ENCODE measurements at regions not wholly inside any gene's neighbourhood (a gene's known extent, or its start where the extent isn't known, plus 50 kb on each side); places are given as distances from the start of the nearest gene placed in this dataset.

GRCh38 chr4:20326977-20327376 is 75.3 kb downstream of the SLIT2 start:
- Histone ChIP-seq H3K27me3 (ENCODE audit: low read length) (no peaks in the 10 kb centered on the region), H3K79me2 (ENCODE audit: low read length) (peaks cover 85% of the 10 kb centered on the region)
- POLR2A ChIA-PET (ENCODE audit: unreplicated experiment), result no interaction called here

DNA sequence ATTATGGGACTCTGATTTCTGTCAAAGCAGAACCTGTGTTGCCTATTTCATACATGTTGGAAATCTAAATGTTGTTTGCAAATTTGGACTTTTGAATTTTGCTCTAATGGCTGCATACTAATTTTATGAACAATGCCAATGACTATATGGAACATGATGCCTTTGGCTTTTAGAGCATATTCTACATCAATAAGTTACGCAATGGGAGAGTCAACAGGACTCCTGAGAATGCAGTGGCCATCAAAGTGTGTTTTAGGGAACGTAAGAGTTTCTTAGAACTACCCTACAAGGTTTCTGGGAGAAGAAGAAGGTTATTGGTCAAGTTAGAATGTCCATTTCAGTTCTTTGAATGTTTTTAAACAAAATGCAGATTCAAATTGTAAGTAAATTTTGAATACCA is 76.1 kb downstream of the SLIT2 start:
- no peak overlapping the region for H3K27ac ChIP-seq (ENCODE audit: low read length)
- no peak for ATAC-seq
- H3K9me2 ChIP-seq (replicated peaks; ENCODE audit: low read length), result no peaks in the 10 kb centered on the region
- H2AFZ ChIP-seq (ENCODE audit: low read length), result no peak overlapping the region
- H4K20me1 ChIP-seq (ENCODE audit: low read length), result 0 out of 2 replicates have a peak, but pooled peaks cover 3% of the 10 kb centered on the region
- no peak overlapping the region for H3K4me2 ChIP-seq (ENCODE audit: low read length)
- no peaks in the 10 kb centered on the region for H3F3A ChIP-seq (ENCODE audit: low read length, unreplicated experiment)
- no peak for TF ChIP-seq EZH2phosphoT487 (IDR thresholded peaks at IDR 0.05; ENCODE audit: borderline replicate concordance, low read length)
- TF ChIP-seq EZH2 (IDR thresholded peaks at IDR 0.05; ENCODE audit: low read length, unreplicated experiment), result no peak
- TF ChIP-seq, protein P1, sequence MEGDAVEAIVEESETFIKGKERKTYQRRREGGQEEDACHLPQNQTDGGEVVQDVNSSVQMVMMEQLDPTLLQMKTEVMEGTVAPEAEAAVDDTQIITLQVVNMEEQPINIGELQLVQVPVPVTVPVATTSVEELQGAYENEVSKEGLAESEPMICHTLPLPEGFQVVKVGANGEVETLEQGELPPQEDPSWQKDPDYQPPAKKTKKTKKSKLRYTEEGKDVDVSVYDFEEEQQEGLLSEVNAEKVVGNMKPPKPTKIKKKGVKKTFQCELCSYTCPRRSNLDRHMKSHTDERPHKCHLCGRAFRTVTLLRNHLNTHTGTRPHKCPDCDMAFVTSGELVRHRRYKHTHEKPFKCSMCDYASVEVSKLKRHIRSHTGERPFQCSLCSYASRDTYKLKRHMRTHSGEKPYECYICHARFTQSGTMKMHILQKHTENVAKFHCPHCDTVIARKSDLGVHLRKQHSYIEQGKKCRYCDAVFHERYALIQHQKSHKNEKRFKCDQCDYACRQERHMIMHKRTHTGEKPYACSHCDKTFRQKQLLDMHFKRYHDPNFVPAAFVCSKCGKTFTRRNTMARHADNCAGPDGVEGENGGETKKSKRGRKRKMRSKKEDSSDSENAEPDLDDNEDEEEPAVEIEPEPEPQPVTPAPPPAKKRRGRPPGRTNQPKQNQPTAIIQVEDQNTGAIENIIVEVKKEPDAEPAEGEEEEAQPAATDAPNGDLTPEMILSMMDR (conservative IDR thresholded peaks at IDR 0.05; ENCODE audit: low read depth, low read length), result no peak
- H3K4me3 ChIP-seq (ENCODE audit: low read length), result no peak overlapping the region
- intact Hi-C loops (cut with micrococcal nuclease), result no loop called here
- H3K9me3 ChIP-seq (ENCODE audit: low read length), result no peaks in the 10 kb centered on the region
- POLR2A ChIA-PET (ENCODE audit: unreplicated experiment), result no interaction called here
- peaks cover 81% of the 10 kb centered on the region for H3K79me2 ChIP-seq (ENCODE audit: low read length)
- no peaks in the 10 kb centered on the region for H3K36me3 ChIP-seq (ENCODE audit: low read depth, low read length)
- CTCF ChIA-PET, result no interaction called here
- no peaks in the 10 kb centered on the region; the same call in 1 of the 2 replicates for H3K4me1 ChIP-seq (ENCODE audit: insufficient read depth, low read length)
- no peak for DNase-seq
- H3K27me3 ChIP-seq (ENCODE audit: low read length), result no peaks in the 10 kb centered on the region
- H3K9ac ChIP-seq (ENCODE audit: low read length), result no peak overlapping the region
- no TSS peak for BruUV-seq (replicated peaks)

More at GRCh38 chr4:20326977-20327376, 75.3 kb downstream of the SLIT2 start:
- Histone ChIP-seq H3F3A (ENCODE audit: low read length, unreplicated experiment) (no peaks in the 10 kb centered on the region), H3K36me3 (ENCODE audit: low read depth, low read length) (no peaks in the 10 kb centered on the region), H3K9ac (ENCODE audit: low read length) (no peak overlapping the region), H3K4me1 (ENCODE audit: insufficient read depth, low read length) (no peaks in the 10 kb centered on the region; the same call in 1 of the 2 replicates), H2AFZ (ENCODE audit: low read length) (no peak overlapping the region), H3K9me3 (ENCODE audit: low read length) (no peaks in the 10 kb centered on the region), H3K4me2 (ENCODE audit: low read length) (no peak overlapping the region), H3K4me3 (ENCODE audit: low read length) (no peak overlapping the region), H4K20me1 (ENCODE audit: low read length) (0 out of 2 replicates have a peak, but pooled peaks cover 3% of the 10 kb centered on the region), H3K9me2 (replicated peaks; ENCODE audit: low read length) (no peaks in the 10 kb centered on the region), H3K27ac (ENCODE audit: low read length) (no peak overlapping the region)
- intact Hi-C loops (cut with micrococcal nuclease), result no loop called here
- CTCF ChIA-PET, result no interaction called here
- DNase-seq (no peak), ATAC-seq (no peak)
- no TSS peak for BruUV-seq (replicated peaks)
- no peak for TF ChIP-seq EZH2 (IDR thresholded peaks at IDR 0.05; ENCODE audit: low read length, unreplicated experiment)
- no peak for TF ChIP-seq EZH2phosphoT487 (IDR thresholded peaks at IDR 0.05; ENCODE audit: borderline replicate concordance, low read length)
- TF ChIP-seq, protein P1 (conservative IDR thresholded peaks at IDR 0.05; ENCODE audit: low read depth, low read length), result no peak

GRCh38 chr4:20331642-20332041 is 79.9 kb downstream of the SLIT2 start:
- no peak for DNase-seq
- ChIA-PET CTCF (no interaction called here), POLR2A (ENCODE audit: unreplicated experiment) (no interaction called here)
- BruUV-seq (replicated peaks), result no TSS peak
- Histone ChIP-seq H3K9ac (ENCODE audit: low read length) (no peak overlapping the region), H3K79me2 (ENCODE audit: low read length) (peaks cover 56% of the 10 kb centered on the region), H3K36me3 (ENCODE audit: low read depth, low read length) (no peaks in the 10 kb centered on the region), H3K4me1 (ENCODE audit: insufficient read depth, low read length) (no peaks in the 10 kb centered on the region), H3K9me2 (replicated peaks; ENCODE audit: low read length) (no peaks in the 10 kb centered on the region), H3K4me3 (ENCODE audit: low read length) (no peak overlapping the region), H3K9me3 (ENCODE audit: low read length) (no peaks in the 10 kb centered on the region), H3F3A (ENCODE audit: low read length, unreplicated experiment) (no peaks in the 10 kb centered on the region), H4K20me1 (ENCODE audit: low read length) (no peaks in the 10 kb centered on the region), H3K27me3 (ENCODE audit: low read length) (no peaks in the 10 kb centered on the region), H3K4me2 (ENCODE audit: low read length) (no peak overlapping the region), H3K27ac (ENCODE audit: low read length) (no peak overlapping the region), H2AFZ (ENCODE audit: low read length) (no peak overlapping the region)
- intact Hi-C loops (cut with micrococcal nuclease), result no loop called here
- ATAC-seq, result no peak
- TF ChIP-seq EZH2 (IDR thresholded peaks at IDR 0.05; ENCODE audit: low read length, unreplicated experiment) (no peak), EZH2phosphoT487 (IDR thresholded peaks at IDR 0.05; ENCODE audit: borderline replicate concordance, low read length) (no peak)
- TF ChIP-seq, protein P1 (conservative IDR thresholded peaks at IDR 0.05; ENCODE audit: low read depth, low read length), result no peak
